RWPE1 (cell line): ENCODE measurements at regions not wholly inside any gene's neighbourhood (a gene's known extent, or its start where the extent isn't known, plus 50 kb on each side); places are given as distances from the start of the nearest gene placed in this dataset.

Experiments
- CTCF ChIA-PET: fragments of 350-600 bp; sonication (Branson Sonifier 250); formaldehyde crosslinking; extraction: SDS; loops from one replicate; lab custom pipeline; 2021; lab: Yijun Ruan, JAX
- POLR2A ChIA-PET: fragments of 400-600 bp; formaldehyde crosslinking; extraction: SDS; loops from one replicate; lab custom pipeline; 2020; ENCODE audit warnings: antibody characterized with exemption; ENCODE audit not compliant: low non-redundant PET; lab: Yijun Ruan, JAX
- DNase-seq: peaks from one replicate; pipeline ENCODE4 v3.0.0; 2012; ENCODE audit warnings: low spot score
- H3K27ac ChIP-seq: fragments of 450-650 bp; 2 replicates; pipeline ENCODE4 v1.5.1; 2017
- TF ChIP-seq, protein P1 (sequence below): fragments of 450-650 bp; conservative IDR thresholded peaks from 2 replicates; pipeline ENCODE4 v1.5.1; 2017; ENCODE audit warnings: low read depth, mild to moderate bottlenecking

DNA sequence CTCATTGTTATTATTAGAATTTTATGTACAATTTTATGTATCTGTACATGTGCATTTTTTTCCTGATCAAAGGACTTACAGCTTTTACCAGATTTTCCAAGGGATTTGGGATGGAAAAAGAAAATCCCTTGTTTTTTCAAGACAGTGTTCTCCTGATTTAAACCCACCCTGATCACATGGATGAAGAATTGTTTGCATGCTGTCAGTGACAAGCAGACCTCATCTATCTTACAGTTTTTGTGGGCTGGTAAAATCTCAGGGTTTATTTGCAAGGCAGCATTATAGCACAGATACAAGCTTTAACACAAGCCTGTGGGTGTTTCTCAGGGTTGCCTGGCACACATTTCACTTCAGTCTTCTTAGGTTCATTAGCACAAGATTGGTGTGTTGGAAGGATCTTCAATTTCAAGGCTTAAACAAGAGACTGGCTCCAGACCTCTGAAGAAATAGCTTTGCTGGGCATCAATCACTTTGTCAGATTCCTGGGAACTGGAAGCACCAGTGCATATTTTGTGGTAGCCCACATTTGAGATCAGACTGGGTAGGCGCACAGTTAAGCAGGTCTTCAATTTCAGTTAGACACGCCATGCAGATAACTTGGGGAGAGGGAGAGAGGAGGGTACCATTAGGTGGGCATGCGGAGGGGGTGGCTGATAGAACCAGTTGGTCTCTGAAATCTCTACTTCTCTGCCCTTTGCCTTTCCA lies 118.0 kb downstream of the TBX5 start:
- CTCF ChIA-PET = no interaction called here
- TF ChIP-seq, protein P1, sequence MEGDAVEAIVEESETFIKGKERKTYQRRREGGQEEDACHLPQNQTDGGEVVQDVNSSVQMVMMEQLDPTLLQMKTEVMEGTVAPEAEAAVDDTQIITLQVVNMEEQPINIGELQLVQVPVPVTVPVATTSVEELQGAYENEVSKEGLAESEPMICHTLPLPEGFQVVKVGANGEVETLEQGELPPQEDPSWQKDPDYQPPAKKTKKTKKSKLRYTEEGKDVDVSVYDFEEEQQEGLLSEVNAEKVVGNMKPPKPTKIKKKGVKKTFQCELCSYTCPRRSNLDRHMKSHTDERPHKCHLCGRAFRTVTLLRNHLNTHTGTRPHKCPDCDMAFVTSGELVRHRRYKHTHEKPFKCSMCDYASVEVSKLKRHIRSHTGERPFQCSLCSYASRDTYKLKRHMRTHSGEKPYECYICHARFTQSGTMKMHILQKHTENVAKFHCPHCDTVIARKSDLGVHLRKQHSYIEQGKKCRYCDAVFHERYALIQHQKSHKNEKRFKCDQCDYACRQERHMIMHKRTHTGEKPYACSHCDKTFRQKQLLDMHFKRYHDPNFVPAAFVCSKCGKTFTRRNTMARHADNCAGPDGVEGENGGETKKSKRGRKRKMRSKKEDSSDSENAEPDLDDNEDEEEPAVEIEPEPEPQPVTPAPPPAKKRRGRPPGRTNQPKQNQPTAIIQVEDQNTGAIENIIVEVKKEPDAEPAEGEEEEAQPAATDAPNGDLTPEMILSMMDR = no peak
- POLR2A ChIA-PET = no interaction called here
- no peak overlapping the region for H3K27ac ChIP-seq
- no peak for DNase-seq

DNA sequence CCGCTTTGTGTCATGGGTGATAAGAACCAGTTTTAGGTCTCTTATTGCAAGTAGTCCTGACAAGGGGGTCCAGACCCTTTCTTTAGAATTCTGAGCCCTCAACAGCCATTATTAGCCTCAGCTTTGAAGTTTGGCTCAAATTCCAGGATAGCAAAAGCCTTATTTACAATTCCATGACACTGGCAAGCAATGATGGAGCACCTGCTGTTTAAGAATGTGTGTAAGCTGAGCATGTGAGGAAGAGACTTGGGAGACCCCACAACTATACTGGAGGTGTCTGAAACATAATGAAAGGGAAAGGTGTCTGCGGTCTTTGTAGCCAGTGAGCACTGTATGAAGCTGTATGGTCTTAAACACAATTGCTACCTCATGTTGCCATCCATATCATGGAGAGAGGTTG lies 119.8 kb downstream of the TBX5 start:
- CTCF ChIA-PET = interaction anchor here (0.6 kb wide), 1 partner anchor 28 kb away, joined by 4 read pairs; no protein-coding TSS in a partner anchor
- no peak overlapping the region for H3K27ac ChIP-seq

DNA sequence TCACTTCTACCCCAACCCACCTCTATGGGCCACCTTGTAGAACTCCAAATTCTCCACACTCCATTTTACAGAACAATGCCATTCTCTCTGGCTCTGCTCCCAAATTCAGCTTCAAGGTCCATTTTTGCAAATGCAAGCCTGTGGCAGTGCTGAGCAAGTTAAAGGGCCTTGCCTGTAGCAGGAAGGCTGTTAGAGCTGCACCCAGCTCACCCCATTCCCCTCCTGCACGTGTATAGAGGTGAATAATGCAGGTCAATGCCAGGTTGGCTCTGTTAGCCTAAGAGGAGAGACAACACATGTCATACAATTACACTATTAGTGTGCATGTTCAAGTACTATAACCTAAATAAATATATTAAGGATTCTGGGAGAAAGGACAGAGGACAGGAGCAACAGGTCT lies 120.4 kb downstream of the TBX5 start:
- H3K27ac ChIP-seq = no peak overlapping the region
- DNase-seq = no peak
- TF ChIP-seq, protein P1 = no peak
- POLR2A ChIA-PET = no interaction called here
- CTCF ChIA-PET = no interaction called here

More for the DNA sequence above, 119.8 kb downstream of the TBX5 start:
- no peak for DNase-seq
- POLR2A ChIA-PET = no interaction called here
- TF ChIP-seq, protein P1 = no peak

DNA sequence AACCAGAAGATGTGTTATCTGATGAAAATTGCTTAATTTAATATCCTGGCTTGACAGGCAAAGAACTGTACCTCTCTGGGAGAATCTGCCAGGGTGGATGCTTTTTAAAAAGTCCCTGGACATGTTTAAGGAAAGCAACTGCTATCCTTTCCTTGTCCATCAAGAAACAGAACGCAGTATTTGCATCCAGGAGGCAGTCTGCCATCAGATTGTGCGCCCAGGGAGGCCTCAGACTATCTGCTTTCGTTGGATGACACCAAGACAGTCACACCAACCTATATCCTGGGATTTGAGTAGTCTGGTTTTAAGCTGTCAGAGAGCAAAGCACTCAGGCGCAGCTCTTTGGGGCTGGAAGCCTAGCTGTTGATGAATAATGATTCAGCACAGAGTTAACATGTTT lies 121.9 kb downstream of the TBX5 start:
- no peak for DNase-seq
- H3K27ac ChIP-seq = no peak overlapping the region
- ChIA-PET POLR2A (no interaction called here), CTCF (interaction anchor here (0.7 kb wide), 1 partner anchor 352 kb away, joined by 3 read pairs; no protein-coding TSS in a partner anchor)
- TF ChIP-seq, protein P1 = no peak

DNA sequence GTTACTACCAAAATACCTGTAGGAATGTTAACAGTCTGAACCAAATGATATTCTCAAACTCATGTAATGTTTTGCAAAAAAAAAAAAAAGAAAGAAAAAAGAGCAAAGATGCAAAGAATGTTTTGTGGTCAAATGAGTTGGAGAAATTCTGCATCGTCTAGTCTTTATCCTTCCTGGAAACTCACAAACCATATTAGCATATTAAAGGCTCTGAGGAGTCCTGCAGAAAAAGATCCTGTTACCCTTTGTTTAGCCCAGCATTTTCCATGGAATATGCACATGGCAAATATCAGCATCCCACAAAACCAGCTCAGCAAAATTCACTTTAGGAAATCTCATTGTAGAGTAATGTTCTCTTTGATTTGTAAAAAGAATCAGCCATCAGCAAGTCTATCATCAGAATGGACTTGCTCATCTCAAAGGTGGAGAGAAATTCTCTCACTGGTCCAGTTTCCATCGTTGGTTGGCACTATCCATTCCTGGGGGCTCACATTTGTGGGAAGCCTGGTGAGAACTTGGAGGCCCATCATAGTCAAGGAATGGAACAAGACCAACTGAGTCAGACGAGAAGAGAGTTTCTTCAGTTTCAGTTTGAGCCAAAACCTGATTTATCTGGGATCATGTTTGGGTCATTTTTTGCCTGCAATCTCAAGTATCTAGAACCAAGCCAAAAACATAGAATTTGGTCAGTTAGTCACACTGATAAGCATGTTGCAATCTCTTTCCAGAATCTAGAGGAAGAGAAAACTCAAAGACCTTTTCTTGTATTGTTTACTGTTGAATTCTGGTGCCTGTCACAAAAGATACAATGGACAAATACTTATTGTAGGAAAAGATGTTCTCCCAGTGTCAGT lies 129.8 kb downstream of the TBX5 start:
- TF ChIP-seq, protein P1 = no peak
- ChIA-PET CTCF (no interaction called here), POLR2A (no interaction called here)
- no peak for DNase-seq
- H3K27ac ChIP-seq = no peak overlapping the region

DNA sequence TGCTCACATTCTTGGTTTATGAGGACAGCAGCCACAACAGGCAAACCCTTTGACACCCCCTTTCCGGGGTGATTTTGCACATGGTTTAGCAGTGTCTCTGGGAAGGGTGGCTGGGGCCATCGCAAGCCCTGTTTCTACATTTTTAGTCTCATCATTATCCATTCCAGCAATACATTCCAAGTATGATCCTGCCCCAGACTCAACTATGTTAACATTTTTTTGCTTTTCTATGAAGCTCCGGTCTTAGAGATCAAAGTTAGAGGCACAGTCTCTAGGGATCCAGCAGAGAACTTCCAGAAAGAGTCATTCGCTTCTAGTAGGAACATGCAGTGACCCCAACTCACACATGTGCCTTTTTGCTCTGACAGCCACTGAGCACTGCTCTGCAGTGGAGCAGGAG lies 130.9 kb downstream of the TBX5 start:
- H3K27ac ChIP-seq = no peak overlapping the region
- no peak for DNase-seq
- ChIA-PET POLR2A (no interaction called here), CTCF (no interaction called here)
- TF ChIP-seq, protein P1 = no peak
